NCI-H1417 (cell line): ENCODE measurements at regions not wholly inside any gene's neighbourhood (a gene's known extent, or its start where the extent isn't known, plus 50 kb on each side); places are given as distances from the start of the nearest gene placed in this dataset.
A peak's percentile ranks its signal among the peaks of the same experiment; 100 is the strongest.

ENCODE experiments used
- DNase-seq, 3 experiments: peaks; one replicate each; lab custom pipeline; 2025; lab: John Stamatoyannopoulos, UW

DNA sequence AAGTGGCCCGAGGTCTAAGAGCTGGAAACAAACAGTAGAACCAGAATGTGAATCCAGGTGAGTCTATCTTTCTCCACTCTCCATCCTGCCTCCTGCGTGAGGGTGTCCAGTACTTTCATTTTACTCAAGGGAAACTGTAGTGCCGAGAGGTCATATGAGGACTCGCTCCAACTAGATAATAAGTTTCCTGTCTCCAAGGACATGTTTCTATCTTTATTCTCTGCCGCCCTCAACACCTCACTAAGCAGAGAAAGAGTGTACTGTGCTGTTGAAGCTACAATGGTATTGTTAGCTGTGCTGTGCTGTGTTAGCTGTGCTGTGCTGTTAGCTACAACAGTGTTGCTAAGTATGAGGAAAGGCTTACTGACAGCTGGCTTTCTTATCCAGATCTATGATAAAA is 137.9 kb upstream of the COL8A1 start:
- DNase-seq: no peak

DNA sequence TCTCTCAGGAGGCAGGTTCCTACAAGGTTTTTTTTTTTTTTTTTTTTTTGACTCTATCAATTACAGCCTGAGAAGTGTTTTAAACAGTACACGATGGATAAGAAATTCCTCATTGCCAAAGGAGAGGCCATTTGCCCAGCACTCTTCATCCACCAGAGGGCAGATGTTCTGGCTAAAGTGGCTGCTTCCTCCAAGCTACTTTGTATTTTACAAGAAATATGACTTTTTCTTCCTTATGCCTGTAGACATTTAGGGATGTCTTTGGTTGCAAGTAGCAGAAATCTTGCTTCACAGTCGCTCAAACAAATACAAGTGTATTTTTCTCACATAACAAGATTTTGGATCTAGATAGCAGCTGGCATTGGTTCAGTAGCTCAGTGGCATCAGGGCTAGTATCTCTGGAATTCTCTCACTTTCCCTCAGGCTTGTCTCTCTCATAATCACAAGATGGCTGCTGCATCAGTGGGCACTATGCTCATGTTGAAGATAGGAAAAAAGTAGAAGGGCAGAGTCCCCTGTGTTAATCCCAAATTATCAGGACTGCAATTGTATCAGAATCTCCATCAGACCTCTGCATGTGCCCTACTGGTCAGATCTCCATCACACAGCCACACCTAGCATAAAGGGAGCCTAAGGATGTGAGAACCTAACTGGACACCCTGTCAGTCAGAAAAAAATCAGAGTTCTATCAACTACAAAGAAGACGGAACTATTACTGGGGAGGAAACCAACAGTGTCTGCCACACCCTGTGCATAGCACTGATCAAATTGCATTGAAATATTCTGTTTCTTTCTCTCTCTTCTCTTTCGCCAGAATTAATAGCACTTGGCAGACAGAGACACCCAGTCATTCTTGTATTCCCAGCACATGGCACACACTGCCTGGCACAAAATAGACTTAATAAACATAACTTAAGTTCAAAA is 138.9 kb upstream of the COL8A1 start:
- DNase-seq: peak in 2 of 3 experiments; percentile 22 to 36

DNA sequence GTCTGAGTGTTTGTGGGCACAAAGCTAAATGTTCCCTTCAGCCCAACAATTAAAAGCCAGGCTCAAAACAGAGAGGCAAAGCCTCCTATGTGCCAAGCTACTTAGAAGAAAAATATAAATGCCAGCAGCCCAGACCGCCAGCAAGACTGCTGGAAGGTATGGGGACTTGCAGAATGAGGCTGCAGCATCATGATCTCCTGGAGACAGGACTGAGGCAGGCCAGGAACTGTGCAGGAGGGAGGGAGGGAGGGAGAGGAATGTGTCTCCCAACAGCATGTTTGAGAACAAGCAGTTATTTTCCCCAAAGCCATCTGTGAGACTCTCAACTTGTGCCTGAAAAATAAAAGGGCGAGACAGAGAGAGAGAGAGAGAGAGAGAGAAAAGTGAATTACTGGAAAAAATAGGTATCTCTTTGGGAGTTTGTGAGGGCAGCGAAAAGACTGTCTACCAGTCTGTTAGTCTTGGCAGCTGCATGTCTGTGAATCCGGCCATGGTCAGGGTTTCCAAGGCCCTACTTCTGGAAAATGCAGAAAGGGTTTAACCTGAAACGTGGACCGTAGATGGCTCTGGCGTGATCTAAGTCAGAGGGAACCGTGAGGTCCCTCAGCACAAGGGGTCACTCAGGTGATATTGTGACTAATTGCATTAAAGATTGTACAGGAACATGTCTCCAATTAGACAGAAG is 139.7 kb upstream of the COL8A1 start:
- DNase-seq: no peak

DNA sequence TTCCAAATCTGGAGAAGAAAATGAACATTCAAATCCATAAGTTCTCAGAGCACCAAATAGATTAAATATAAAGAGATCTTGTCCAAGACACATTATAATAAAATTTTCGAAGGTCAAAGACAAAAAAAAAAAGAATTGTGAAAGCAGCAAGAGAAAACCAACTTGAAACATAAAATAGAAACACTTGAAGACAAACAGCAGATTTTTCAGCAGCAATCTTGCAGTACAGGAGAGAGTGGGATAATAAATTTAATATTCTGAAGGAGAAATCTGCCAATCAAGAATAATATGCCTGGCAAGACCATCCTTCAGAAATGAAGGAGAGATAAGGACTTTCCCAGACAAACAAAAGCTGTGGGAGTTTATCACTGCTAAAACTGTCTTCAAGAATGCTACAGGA is 150.5 kb upstream of the COL8A1 start:
- DNase-seq: no peak

DNA sequence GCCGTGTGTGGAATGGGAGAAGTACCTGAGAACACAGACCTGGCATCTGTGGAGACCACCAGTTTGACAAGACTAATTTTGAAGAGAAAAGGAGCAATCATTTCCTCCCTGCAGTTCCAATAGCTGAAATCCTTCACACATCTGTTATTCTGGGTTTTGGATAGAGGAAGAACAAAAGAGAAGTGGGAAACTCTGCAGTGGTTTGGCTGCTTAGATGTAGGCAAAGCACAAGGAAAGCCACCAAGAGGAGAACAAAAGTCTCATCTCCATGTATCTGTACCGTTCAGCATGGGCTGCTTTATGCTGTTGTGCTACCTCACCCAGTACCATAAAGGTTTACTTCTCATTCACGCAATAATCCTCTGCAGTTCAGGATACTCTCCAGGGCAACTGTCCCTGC is 153.1 kb upstream of the COL8A1 start:
- no peak for DNase-seq

DNA sequence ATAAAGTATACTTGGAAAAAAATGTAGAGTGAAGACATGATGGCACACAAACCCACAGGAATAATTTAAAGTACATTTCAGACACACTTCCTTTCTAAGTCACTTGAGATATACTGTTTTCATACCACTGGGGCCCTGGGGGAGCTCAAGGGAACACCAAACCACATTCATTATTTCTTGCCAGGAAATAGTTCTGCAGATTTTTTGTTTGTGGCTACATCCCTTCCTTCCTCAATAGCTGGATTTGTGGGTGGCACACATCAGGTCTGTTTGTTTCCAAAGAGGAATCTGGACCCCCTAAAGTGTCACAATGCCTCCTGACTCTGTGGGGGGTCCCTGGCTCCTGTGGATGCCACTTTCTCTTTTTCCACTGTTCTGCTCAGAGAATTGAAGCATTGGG is 153.5 kb upstream of the COL8A1 start:
- DNase-seq: no peak

DNA sequence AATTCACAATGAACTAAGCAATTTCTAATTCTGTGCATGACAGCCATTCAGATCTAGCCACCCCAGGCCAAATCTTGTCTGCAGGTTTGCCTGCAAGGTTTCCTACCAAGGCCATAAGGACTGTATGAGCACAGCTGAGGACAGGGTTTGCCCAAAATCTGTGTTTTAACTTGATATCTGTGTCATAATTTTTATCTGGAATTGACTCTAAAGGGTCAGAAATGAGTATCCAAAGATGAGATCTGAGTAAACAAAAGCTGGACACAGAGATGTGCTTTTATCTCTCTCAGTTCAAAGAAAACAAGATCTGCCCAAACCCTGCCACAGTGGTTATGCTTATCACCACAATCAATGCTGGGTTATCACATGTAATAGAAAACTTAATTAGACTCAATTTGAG is 154.6 kb upstream of the COL8A1 start:
- DNase-seq: no peak

DNA sequence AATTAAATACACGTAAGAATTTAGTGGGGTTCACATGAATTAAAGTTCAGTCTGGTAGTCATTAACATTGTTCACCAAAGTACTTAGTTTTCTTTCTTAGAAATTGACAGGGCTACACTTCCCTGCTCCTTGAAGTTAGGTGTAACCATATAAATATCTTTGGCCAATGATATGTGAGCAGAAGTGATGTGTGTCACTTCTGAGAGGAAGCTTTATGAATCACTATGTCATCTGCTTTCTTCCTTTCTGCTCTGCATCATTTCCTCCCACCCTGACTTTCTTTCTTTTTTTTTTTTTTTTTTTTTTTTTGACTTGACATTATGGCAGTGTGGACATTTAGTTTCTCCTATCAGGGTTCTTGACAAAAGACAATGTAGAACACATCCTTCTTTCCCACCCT is 156.2 kb upstream of the COL8A1 start:
- DNase-seq: no peak

DNA sequence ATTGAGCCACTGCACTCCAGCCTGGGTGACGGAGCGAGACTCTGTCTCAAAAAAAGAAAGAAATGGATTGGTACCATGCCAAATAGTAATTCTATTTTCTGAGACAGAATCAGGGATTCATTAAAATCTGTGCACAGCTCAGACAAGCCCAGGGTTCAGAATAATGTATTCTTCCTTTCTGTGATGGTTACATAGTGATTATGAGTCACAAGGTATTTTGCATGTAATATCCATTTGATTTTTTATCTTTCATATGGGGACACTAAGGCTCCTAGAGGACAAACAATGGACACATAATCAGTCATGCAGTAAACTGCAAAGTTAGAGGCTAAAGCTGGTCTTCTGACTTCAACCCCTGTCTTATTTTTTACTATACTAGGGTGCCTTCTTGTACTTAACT is 156.8 kb upstream of the COL8A1 start:
- DNase-seq: no peak

DNA sequence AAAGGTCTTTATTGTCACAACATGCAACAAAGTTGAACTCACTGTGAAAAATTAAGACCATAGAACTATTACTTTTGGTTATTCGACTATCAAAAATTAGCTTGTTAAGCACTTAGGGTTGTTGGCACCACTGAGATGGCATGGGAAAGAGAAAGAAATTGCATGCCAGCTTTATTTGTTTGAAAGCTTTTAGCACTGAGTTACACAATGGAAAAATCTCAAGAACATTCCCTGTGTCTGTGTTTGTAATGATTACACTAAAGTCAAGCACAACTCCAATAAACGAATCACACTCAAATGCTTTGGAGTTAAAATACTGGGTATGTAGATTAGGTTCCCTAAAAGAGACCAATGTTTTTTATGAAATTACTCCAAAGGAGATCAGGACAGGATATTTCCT is 158.6 kb upstream of the COL8A1 start:
- no peak for DNase-seq

DNA sequence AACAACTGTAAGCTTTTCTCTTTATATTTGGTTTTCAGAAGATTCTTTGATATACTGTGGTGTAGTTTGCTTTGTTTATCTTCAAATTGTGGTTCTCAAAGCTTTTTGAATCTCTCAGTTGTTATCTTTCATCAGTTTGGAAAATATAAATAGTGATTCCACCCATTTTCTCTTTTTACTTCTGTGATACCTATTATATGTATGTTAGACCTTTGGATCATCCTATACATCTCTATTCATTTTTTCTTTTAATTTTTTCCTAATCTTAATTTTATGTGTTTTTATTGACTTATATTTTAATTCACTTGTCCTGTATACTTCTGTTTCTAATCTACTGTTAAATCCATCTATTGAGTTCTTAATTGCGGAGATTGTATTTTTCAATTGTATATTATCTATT is 160.7 kb upstream of the COL8A1 start:
- no peak for DNase-seq

DNA sequence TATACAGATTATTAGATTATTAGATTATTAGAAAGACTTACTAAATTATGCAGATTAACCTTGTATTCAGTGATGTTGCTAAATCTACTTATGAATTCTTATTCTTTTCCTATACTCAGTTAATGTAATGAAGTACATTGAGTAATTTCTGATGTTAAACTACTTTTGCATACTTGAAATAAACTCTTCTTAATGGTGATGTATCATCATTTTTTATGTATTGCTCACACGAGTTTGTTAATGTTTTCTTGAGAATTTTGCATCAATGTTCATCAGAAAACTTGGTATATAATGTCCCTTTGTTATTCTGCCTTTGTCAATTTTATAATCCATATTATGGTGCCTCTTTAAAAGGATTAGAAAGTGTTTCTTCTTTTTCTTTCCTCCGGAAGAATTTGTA is 163.2 kb upstream of the COL8A1 start:
- no peak for DNase-seq

DNA sequence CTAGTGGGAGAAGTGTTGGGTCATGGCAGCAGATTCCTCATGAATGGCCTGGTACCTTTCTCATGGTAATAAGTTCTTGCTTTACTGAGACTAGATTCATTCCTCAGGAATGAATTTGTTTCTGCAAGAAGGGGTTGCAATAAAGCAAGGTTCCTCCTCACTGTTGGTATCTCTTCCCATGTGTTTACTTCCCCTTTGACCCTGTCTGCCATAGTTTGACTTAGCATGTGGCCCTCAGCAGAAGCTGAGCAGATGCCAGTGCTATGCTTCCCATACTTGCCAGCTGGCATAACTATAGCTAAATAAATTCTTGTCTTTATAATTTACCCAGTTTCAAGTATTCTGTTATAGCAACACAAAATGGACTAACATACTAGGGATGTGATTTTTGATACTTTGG is 163.6 kb upstream of the COL8A1 start:
- DNase-seq: no peak

DNA sequence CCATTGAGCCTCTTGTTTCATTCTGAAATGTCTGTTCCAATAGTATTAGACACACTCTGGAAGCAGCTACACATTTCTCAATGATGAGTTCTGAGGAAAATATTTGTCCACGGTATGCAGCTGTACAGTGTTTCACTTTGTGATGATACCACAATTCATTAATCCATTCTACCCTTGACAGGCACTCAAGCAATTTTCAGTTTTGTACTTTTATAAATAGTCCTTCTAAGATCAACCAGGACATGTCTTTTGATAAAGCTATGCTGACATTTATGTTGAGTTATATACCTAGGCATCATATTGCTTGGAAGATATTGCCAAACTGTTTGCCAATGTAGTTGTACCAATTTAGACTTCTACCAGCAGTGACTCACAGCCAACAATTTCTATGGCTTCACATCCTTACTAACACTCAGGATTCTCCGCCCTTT is 165.1 kb upstream of the COL8A1 start:
- no peak for DNase-seq

DNA sequence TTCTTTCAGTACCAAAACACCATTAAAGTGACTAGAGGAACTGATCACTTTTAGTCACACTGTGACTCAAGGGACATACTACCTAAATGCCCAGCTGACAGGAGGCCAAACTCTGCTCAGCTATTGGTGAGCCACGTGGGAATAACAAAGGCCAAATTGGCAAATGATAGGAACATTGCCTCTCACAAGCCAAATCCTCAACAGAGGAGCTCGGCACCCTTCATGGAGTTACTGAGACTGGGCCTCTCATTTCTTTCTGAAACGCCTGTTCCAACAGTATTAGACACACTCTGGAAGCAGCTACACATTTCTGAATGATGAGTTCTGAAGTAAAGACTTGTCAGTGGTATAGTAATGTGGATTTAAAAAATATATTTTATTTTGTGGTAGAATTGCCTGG is 166.0 kb upstream of the COL8A1 start:
- no peak for DNase-seq

DNA sequence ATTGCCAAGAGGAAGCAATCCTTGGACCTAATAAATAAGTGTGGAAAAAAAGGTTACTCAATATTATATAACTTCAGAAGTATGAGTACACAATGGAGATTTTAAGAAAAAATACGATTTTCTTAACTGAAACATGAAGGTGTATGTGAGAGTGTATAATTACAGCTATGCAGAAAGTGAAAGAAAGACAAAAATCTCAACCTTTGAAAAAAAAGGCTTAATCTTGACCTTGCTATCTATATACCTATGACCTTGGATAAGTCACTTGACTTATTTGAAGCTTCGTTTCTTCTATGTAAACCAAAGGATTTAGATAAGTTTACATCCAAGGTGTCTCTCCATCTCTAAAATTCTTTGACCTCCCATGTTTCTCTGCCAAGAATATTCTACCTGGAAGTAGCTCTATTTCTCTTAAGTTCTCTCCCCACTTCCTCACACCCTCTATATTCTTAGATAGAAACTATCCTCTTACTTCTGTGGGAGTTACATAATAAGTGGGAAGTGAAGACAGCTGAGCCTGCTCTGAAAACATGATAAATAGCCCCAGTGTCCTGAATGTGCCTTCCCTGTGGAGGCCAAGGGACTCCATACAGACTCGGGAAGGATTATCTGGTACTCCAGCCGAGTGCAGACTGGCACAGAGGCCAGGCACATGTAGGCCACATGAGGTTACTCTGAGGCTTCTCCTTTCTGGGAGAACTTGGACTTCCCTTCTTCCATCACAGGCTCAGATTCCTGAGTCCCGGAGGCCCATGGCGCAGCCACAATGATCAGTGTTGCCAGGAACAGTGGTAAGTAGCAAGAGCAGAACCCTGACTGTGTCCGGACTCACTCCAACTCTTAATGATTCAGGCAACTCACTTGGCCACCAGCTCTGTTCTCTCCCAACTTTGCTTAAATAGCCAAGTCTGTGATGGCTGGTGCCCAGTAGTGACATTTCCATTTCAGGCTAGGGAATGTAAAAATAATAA is 166.8 kb upstream of the COL8A1 start:
- no peak for DNase-seq

DNA sequence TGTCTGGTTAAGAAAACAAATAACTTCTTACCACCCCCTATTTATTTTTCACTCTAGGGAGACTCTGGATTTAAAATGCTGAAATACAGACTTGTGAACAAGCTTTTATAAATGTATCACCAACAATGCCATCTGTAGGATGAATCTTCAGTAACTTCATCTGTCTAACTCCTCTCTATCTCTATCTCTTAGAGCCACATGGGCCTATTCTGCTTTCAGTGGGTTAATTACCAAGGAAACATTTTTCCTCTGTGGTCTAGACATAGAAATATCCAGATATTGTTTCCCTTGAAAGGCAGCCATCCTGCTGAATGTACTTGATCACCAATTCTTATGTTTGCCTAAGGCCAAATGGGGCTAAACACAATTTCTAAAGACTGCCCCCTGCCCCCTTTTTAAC is 167.6 kb upstream of the COL8A1 start:
- no peak for DNase-seq

DNA sequence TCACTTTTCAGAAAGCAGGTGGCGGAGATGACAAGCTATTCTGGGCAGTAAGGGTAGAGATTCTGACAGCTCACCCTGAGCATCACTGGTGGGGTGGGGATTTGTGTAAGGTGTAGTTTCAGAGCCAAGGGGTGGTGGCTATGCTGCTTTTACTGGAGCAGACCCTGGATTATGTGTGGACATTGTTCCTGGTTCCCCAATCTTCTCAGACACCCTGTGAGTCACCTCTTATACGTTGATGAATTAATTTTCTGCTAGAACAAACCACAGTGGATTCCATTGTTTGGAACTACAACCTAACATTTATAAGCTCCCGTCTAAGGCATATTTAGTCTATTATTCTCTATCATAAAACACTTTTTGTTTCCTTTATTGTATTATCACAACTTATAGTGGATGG is 169.5 kb upstream of the COL8A1 start:
- no peak for DNase-seq

DNA sequence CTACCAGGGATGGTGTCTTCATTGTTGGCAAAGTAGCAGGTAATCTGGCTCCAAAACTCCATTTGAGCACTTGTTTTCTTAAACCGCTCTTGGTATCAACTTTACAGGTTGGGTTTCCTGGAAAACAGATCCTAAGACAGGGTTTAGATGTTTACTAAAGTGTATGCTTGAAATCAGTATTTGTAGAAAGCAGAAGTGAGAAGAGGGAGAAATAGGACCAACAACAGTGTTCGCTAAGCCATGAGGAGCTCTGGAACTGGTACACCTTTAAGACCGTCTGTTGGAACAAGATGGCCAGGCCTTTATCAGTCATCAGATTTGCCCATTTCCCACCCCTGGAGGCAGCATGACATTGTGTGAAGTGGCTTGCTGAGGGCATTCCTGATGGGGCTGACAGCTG is 171.0 kb upstream of the COL8A1 start:
- no peak for DNase-seq

DNA sequence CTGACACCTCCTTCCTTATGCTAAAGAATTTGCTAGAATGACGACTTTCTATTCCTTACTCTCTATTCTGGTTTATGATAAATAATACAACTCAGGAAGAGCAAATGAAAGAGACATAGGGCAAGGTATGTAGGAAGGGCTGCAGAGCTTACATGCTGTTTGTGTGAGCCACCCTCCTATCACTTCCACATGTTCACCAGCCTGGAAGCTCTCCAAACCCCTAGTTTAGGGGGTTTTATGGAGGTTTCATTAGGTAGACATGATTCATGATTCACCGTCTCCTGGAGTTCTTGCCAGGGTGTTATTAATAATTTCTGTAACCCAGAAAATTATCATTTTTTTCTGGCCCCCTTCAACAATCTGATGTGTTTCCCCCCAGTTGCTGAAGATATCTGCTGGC is 172.1 kb upstream of the COL8A1 start:
- DNase-seq: no peak

DNA sequence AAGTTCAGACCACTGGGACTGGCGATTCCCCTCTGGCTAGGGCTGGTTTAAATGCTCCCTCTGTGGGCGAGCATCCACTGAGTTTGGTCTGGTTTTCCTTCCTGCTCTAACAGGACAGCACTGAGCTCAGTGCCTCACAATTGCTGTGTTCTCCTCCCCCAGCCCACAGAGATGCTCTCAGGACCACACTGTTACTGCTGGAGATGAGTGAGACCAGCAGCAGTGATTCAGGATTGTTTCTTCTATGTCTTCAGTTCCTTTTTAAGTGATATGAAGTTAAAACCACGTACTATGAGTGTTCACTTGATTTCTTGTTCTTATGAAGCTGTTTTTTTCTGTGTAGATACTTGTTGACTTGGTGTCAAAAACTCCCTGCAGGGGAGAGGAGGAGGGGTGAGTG is 180.4 kb upstream of the COL8A1 start:
- no peak for DNase-seq

DNA sequence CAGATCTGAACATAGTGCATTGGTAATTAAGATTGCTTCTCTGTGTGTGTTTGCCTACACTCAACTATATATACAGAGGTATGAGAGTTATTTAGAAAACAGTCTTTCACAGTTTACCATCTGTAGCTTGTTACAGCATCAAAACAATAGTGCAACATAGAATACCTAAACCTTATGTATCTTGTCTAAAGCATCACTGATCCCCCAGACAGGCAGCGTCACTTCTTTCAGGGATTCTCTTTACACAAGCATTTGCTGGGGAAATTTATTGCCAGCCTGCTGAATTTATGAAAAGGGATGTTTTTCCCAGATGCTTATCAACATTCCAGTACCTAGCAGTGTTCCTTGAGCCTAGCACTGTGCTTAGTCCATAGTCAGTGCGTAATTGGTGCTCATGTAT is 195.8 kb upstream of the COL8A1 start:
- DNase-seq: no peak
